Hematopoietic multipotent progenitor cell treated with erythropoietin and hydrocortisone succinate and interleukin-3 and kit ligand, for 6 days (in vitro differentiated cells): ENCODE measurements at regions not wholly inside any gene's neighbourhood (a gene's known extent, or its start where the extent isn't known, plus 50 kb on each side); places are given as distances from the start of the nearest gene placed in this dataset.

Experiments used
- DNase-seq: peaks from one replicate; pipeline ENCODE4 v3.0.0-alpha.2; 2015

- DNase-seq: no peak
These were observed 402.7 kb downstream of the IPMK start for GRCh38 chr10:57864765-57865680.

GRCh38 chr10:57849691-57850357 is 417.9 kb downstream of the IPMK start:
- DNase-seq: peak; percentile 3

DNA sequence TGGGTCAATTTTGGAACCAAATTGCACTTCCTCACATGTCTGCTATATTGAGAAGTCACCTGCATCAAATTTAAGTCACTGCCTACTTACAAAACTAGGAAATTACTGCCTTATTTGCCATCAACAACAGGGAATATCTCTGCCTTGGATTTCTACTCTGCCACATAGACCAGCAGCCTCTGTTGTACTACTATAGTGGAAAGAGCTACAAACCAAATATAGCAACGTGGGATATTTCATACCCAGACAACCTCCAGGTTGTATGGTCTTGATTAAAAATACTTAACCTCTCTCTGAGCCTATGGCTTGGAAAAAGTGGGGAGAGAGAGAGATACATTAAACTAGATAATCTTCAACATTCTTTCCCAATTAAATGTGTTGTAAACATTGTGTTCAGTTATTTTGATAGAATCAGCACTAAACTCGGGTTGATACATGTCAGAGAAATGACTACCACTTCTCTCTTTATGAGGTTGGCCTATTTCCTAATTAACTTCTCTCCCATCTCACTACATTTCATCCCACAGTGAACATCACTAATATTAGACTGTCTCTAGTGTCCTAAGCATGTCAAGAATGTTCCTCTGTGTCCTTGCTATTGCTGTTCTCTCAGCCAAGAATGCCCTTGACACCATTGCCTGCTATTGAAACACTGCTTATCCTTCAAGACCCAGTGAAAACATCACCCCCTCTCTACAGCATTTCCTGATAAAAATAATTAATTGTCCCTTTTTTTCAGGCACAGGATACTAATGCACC is 421.2 kb downstream of the IPMK start:
- DNase-seq: no peak

DNA sequence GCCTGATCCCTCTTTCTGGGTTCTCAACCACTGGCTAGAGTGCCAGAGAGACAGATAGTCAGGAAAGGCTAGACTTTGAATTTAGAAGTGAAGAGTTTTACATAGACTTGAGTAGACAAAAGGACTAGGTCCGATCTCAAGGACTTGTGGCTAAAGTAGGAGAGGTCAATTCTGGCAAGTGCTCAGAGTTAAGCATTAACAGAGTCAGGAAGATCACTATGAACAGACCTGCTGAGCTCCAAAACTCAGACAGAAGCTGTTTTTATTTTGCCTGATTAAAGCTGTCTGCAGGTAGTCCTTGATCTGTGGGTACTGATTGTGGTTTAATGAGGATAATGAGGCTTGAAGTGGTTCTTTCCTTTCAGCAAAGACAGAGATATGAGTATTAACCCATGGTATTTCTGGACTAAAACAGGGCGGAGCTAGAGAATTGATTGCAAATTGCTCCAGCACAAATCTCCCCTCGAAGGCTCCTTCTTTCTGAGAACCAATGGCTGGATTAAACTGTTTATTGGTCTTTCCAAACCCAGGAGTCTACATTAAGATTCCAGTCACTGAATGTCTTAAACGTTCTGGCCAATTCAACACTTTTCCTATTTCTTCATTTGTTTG is 423.2 kb downstream of the IPMK start:
- DNase-seq: no peak

DNA sequence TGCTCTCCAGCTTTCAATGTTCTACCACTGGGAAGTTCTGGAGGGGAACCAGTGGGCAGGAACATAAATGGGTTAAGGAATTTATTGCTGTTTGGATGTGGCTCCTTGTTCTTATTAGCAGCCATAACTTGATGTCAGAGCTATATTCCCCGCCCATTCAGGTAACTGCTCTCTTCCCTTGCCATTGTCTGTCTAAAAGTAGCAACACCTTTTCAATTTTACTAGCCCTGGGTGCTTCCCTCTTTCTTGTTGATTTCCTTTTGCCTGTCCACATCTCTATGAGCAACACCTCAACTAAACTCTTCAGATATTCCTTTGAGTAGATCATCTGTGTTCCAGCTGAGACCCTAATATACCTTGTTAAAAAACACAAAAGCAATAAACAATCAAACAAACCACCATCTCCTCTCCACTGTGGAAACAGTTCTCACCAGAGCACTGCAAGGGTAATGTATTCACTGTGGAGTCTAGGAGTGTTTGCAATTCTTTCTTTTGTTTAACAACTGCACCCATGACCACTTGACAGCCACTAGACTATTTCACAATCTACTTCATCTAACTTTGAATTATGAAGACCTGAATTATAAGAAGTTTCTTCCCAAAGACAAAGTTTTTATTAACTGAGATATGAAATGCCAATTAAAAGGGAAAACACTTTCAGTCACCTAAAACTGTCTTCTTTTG is 436.7 kb downstream of the IPMK start:
- DNase-seq: no peak

GRCh38 chr10:57825015-57825414 is 442.7 kb downstream of the IPMK start:
- no peak for DNase-seq

DNA sequence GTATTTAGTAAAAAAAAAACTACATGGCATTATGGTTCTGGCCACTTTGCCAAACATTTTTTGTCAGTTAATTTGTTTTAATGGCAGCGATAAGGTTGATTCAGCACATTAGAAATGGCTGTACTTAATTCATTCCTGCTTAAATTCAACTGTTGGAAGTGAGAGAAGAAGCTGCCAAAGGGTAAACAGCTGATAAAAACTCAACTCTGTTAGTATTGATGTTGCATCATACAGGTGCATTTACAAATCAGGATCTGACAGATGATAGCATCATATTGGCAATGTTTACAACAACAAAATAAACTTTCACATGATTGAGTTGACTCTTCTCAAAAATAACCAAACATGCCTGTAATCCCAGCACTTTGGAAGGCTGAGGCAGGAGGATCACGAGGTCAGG is 444.3 kb downstream of the IPMK start:
- DNase-seq: no peak

DNA sequence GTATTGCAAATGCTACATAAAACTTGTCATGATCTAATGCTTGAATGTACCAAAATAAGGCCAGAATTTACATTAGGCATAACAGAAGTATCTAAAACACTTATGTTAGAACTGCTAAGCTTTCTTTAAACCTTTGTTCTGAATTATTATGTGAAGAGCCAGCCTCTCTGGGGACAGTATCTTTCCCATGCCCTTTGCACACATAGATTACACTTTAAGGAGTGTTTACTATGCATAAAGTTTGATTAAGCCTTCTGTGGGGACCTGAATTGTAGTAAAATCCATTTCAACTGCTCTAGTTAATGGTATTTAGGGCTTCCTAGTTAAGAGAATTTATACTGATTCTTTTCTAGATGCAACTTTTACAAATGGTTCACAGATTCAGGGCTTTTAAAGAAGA is 444.7 kb downstream of the IPMK start:
- no peak for DNase-seq

DNA sequence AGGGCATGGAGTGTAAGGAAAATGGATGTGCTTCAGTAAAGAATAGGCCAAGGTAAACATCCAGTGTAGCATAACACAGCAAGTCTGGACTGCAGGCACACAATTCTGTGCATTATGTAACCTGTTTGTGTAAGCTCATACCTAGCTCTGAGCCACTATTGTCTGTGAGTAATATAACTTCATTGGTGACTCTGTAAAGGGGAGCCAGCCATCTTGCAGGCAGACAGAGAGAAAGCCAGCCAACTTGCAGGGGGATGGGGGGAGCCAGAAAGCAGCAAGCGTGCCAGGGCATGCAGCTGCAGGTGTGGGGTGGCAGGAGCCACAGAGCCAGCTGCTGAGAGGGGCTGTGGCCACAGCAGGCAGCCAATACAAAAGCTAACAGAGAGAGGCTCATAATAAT is 449.2 kb downstream of the IPMK start:
- no peak for DNase-seq

- no peak for DNase-seq
These were observed 450.0 kb downstream of the IPMK start for GRCh38 chr10:57817741-57818140.

- no peak for DNase-seq
These were observed 451.7 kb downstream of the IPMK start for GRCh38 chr10:57815949-57816348.

DNA sequence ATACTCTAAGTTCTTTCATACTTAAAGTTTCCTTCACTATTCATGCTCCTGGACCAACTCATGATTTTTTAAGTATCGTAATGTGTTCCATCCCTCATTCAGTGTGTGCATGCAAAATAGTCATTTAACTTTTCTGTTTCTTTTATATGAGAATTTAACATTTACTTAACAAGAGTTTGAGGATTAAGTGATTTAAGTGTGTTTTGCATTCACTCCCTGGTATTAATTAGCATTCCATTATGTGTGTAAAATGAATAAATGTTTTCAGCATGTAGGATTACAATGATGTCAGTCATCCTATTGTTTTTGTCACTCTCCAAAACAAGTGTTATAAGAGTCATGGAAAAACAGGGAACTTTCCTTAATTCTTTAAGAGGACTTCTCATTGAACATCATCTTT is 457.7 kb downstream of the IPMK start:
- DNase-seq: no peak

- no peak for DNase-seq
These were observed 459.8 kb downstream of the IPMK start for GRCh38 chr10:57807906-57808305.

GRCh38 chr10:57806675-57807074 is 461.0 kb downstream of the IPMK start:
- DNase-seq: no peak

- no peak for DNase-seq
These were observed 468.1 kb downstream of the IPMK start for GRCh38 chr10:57799625-57800024.

DNA sequence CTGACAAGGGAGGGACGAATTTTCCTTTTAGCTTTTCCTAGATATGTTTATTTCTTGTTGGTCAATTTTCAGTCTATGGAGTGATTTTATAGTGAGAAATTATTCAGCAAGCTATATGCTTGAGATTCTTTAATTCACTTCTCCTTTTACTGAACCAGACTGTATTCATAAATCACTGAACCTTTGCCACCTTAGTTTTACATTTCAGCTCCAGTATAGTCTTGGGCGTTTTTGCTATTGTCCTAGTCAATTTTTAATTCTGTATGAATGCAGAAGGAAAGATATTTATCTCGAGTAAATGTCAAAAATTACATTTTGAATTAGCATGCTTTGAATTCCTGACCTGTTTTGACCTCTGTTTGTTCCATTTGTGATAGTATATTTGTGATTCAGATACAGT is 468.9 kb downstream of the IPMK start:
- DNase-seq: no peak

GRCh38 chr10:57791546-57791945 is 476.1 kb downstream of the IPMK start:
- DNase-seq: no peak

DNA sequence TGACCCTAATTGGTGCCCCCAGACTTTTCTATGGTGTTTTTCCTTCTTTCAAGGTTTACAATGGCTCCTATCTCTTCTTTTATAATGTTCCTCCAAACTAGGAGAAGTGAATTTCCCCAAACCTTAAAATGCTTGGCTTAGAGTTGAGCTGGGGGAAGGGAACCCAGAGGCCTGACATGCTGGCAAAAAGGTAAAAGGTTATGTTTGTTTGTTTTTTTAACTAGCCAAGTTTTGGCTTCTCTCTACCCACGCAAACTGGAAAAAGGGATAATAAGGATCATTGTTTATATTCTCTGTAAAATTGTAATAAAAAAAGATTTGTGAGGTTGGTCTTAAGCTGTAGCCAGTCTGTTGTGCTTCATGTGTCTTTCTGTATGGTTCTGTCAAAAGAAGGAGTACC is 477.0 kb downstream of the IPMK start:
- no peak for DNase-seq

GRCh38 chr10:57788117-57788516 is 479.6 kb downstream of the IPMK start:
- DNase-seq: no peak

DNA sequence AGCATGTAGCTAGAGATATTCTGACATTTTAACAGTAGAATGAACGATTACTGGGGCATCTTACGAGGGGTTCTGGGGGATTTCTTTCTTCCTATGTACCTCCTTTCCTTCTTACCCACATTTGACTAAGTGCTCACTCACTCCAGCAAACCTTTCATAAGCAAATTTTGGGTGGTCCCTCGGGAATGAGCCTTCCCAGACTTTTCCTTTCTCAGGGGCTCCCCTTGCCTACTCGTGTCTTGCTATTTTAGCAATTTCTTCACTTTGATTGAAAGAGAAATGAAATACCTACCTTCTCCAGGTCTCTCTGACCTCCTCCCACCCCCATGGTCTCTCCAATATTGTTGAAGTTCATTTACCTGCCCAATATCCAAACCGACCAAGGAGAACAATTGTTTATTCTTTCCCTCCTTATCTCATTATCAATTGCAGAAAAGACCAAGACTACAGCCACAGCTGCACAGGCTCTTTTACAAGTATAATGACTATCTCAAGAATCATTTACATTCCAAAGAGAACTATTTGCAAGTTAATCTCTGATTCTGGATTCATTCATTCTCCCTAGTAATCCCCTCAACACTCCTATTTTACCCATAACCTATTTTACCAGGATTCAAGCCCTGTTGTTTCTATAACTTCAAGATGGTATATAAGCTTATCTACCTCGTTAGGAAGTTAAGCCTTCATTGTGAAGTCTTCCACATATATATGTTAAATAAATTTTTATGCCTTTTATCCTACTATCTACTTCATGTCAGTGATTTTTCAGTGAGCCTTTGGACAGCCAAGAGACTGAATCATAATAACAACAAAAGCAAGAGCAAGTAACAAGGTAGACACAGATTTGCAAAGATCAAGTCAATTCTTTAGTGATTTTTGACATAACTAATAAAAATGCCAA is 480.6 kb downstream of the IPMK start:
- DNase-seq: no peak

DNA sequence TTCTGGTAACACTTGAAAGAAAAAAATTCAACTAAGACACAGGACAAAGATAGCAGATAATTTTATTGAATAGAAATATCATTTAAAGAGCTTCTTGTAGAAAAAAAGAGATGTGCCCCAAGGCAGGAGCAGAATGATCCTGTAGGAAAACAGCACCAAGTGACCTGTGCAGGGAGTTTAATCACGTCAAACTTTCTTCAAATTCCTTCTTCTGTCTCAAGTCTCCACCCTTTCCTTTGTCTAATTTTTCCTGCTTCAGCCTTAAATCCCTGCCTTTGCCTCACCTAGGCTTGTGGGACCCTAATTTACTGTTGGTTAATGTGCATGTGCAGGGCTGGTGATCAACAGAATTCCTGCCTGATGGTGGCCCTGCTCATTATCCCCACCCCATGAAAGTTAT is 481.4 kb downstream of the IPMK start:
- DNase-seq: no peak

DNA sequence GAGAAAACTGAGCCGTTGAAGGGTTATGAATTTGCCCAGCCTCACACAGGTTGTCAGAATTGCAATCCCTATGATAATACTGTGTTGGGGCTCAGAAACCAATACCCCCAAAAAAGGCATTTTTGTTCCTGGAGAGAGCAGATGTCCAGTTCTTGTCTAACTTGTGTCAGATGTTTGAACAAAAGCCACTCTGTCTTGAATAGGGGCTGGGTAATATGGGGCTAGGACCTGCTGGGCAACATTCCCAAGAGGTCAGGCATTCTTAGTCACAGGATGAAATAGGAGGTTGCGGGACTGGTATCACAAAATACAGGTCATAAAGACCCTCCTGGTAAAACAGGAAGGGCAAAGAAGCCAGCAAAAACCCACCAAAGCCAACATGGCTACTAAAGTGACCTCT is 482.1 kb downstream of the IPMK start:
- no peak for DNase-seq
